ENCODE measurements at regions not wholly inside any gene's neighbourhood (a gene's known extent, or its start where the extent isn't known, plus 50 kb on each side); places are given as distances from the start of the nearest gene placed in this dataset.

DNA sequence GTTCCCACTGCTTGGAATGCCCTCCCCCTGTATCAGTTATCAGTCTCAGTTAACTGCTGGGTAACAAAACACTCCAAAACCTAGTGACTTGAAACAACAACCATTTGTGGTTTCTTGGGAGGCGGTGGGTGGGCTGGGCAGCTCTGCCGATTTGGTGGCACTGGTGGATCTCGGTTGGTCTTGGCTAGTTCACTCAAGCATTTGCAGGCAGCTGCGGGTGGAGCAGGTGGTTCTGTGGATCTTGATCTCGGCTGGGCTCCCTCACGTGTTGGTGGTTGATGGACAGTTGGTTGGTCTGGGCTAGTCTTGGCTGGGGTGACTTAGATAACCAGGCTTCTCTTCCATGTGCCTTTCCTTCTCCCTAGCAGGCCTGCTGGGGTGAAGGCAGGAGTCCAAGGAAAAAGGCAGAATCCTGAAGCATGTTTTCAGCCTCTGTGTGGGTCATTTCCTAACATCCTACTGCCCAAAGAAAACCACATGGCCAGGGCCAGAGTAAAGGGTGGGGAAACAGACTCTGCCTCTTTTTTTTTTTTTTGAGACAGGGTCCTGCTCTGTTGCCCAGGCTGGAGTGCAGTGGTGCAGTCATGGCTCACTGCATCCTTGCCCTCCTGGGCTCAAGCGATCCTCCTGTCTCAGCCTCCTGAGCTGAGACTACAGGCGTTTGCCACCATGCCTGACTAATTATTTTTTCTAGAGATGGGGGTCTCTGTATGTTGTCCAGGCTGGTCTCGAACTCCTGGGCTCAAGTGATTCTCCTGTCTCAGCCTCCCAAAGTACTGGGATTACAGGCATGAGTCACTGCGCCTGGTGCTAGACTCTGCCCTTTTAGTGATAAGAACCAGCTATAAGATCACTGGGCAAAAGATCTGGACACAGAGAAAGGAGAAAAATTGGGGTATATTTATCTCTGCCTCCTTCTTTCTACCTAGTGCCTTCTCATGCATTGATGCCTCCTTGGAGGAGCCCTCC lies 183.7 kb downstream of the RGS3 start:
- DNase-seq (ENCODE audit: low read depth, low spot score), result no peak

DNA sequence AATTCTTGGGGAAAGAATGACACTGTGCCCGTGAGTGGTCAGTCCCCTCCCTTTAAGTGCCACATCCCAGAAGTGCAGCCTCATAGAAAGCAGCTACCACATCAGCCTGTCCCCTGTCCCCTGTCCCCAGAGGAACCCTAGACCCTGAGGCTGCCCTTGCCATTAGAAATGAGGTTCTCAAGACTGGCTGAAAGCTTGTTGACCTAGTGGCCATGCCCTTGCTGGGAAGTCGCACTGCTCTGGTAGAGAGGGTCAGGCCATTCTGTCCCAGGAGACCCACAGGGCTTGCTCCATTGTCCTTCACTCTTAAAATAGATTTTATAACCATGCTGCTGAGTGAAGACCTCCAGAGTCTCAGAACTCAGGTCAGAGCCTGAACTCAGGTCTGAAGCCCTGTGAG lies 184.5 kb downstream of the RGS3 start:
- no peak for DNase-seq (ENCODE audit: low read depth, low spot score)

DNA sequence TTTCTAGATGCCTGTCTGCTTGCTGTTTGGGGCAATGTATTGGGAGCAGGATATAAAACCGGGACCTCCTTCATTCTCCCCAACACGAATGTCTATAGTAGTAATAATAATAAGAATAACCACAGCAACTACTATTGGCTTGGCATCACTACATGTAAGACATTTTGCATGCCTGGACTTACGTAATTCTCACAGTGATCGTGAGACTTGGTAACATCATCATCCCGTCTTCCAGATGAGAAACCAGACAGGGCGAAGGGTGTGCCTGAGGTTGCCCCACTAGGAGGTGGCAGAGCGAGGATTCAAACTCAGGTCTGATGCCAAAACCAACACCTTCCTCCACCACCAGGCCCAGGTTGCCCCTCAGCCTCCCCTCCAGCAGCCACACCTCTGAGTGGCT lies 185.1 kb downstream of the RGS3 start:
- DNase-seq (ENCODE audit: low read depth, low spot score), result no peak

DNA sequence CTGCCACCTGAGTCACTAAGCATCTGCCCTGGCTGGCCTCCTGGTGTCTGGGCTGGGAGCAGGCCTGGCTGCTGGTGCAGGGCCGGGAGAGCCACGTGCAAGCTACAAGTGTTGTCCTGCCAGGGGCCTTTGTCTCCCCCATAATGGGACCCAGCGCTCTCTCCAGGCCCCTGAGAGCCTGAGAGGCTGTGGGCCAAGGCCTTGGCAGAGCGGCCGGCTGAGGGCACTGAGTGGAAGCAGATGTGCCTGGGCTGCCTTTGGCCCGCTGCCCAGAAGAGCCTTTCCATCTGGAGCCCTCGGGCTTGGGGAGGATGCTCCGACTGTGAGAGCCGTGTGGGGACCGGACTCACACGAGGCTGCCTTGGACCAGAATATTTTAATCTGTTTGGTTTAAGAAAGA lies 185.5 kb downstream of the RGS3 start:
- no peak for DNase-seq (ENCODE audit: low read depth, low spot score)

DNA sequence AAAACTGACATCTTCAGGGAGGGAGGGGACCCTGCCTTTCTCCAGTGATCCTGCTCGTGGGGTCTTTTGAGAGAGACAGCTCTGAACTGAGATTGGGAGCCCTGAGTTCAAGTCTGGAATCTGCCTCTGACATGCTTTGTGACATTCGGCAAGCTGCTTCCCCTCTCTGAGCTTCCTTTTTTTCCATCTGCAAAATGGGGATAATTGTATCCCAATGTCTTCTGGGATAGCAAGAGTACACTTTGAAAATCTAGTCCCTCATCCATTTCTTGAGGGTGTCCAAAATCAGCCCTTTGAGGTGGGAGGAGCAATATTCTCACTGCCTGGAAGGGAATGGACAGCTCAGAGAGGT lies 186.3 kb downstream of the RGS3 start:
- no peak for DNase-seq (ENCODE audit: low read depth, low spot score)

DNA sequence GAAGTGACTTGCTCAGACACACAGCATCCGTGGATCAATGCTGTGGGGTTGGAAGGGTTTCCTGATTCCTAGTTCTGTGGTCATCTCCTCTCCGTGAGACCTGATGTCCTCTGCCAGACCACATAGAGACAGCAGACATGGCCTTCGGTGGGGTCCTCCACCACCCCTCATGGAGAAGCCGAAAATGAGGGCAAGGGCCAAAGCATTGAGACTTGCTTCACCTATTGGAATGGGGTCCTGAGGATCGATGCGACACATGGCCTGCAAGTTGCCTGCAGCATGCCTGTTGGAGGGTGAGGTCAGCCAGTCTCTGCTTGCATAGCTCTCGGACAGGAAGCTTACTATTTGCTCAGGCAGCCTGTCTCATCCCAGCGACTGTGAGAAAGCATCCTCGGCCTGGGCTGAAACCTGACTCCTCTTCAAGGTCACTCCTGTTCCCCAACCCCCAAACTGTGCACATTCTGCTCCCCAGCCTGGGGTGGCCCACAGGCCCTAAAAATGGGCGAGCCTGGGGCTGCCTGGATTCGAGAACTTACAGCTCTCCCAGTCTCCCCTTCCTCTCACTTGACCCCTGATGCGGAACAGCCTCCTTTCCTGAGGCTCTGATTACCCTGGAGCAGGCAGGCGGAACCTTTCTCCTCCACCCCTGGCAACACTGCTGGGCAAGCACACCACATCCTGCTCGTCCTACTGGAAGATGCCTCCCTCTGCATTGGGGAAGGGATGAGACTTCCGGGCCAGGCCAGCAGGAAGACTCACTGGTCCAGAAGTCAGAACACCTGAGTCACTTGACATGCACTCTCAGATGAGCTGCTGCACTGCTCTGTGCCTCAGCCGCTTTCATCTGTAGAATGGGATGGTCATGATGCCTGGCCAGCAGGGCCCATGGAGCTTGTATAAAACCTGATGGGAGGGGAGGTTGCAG lies 186.9 kb downstream of the RGS3 start:
- no peak for DNase-seq (ENCODE audit: low read depth, low spot score)

DNA sequence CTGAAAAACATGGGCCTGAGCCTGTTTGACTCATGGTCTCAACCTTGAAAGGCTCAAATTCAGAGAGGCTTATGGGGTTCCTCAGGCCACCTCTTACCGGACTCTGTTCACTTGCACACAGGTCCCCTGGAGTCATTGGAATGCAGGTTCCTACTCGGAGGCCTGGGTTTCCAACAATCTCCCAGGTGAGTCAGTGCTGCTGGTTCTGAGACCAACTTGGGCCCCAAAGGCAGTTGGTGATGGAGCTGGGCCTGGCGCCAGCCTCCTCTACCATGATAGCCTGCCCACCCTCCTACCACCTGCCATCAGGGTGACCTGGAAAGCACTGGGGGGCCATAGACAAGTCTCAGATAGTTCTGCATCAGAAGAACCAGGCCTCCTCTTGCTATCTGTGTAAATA lies 188.4 kb downstream of the RGS3 start:
- no peak for DNase-seq (ENCODE audit: low read depth, low spot score)

DNA sequence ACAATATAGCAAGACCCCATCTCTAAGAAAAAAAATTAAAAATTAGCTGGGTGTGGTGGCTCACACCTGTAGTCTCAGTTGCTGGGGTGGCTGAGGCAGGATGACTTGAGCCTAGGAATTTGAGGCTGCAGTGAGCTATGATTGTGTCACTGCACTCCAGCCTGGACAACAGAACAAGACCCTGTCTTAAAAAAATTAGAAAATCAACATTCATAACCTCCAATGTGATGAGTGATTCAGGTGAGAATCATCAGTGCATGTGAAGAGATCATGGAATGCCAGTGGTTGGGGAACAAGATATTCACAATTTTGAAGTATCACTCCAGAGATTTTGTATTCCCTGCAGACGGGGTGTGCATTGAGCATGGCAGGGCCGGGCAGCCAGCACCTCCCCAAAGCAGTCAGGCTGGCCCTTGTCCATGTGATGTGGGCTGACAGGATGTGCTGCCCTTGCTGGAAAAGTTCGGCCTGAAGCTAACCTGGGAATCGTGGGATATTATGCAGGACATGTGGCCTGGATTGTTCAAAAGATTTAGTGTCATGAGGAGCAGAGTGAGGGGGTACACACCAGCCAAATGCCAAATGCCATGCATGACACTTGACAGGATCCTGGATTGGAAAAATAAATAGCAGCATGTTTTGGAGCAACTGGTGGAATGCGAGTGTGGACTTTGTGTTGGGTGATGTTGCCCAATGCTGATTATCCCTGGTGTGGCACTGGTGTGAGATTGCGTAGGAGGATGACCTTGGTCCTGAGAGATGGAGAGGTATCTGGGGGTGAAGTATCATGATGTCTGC lies 189.0 kb downstream of the RGS3 start:
- no peak for DNase-seq (ENCODE audit: low read depth, low spot score)

DNA sequence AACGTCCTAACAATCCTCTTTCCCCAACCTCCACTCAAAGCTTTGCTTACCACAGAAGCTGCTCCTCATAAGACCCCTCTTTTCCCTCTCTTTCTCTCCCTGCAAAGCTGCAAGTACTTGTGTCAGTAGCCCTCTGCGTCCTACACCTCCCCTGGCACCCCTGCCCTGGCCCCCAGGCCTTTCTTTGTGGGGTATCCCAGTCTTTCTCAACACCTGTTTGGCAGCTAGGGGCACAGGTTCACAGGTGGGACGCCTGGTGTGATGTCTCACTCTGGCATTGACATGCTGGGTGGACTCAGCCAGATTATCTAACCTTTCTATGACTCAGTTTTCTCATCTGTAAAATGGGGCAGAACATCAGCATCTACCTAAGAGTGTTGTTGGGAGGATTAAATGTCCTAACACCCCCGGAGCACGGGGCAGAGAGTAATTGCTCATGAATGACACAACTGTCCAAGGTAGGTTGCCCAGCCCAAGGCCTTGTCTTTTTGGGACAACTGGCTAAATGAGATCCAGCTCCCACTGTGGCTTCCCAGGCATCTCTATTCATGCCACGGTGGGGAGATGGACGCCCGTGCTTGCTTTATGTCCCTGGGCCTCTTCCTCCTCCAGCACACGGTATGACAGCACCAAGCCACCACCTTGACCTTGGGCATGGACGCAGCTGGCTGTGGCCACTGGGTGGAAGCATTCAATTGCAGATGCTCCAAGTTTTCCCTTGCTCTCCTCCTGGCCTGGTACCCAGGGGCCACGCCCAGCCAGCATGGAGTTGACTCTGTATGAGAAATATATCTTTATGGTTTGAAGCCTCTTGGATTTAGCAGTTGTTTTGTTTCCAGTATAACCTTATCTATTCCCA lies 190.4 kb downstream of the RGS3 start:
- no peak for DNase-seq (ENCODE audit: low read depth, low spot score)

GRCh38 chr9:113654605-113655428 lies 191.3 kb downstream of the RGS3 start:
- DNase-seq (ENCODE audit: low read depth, low spot score), result no peak

- no peak for DNase-seq (ENCODE audit: low read depth, low spot score)
Observed at GRCh38 chr9:113656771-113657670, 193.5 kb downstream of the RGS3 start.

GRCh38 chr9:113657765-113658544 lies 194.4 kb downstream of the RGS3 start:
- DNase-seq (ENCODE audit: low read depth, low spot score), result peak; percentile 48

DNA sequence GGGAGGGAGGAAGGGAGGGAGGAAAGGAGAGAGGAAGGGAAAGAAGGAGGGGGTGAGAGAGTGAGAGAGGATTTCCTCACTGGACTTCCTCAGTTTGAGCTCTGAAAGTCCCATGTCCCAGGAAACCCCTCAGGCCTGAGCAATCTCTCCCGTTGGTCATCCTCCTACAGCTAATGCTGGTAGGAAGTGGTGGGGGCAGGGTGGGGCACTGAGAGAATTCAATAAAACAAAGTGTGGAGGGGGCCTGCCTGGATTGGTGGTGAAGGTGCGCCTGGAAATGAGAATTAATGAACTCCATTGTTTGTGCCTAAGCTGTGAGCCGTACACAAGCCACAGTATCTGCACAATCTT lies 195.0 kb downstream of the RGS3 start:
- no peak for DNase-seq (ENCODE audit: low read depth, low spot score)

DNA sequence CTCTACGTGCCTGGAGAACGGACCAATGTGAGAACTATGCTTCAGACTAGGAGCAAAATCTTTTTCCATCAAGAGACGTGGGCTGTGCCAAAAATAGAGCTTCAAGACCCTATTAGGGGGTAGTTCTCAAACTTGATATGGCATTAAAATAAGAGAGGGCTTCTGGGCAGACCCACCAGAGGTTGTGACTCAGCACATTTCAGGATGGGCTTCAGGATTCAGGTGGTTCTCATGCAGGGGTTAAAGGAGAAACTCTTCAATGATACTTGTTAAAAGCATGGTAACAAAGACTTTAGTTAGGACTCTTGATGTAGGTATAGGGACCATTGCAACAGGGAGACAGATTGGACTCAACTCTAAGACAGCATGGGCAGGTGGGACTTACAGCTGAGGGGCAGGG lies 195.5 kb downstream of the RGS3 start:
- no peak for DNase-seq (ENCODE audit: low read depth, low spot score)

DNA sequence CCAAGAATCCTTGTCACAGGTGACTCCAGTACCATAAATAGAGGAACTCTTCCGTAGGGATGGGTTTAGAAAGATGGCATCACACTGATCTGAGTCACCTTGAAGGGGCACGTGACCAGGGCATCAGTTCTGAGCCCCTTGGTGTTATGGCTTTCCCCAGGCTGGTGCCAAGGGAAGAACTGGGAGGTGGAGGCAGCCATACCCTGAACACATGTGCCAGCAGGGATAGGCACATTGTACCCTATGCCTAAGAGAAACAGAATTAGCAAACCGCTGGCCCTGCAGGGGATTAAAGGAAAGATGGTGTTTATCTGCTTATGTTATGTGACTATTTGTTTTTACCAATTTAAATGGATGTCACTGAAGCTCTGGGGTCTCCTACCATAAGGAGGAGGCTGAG lies 196.2 kb downstream of the RGS3 start:
- DNase-seq (ENCODE audit: low read depth, low spot score), result no peak

- DNase-seq (ENCODE audit: low read depth, low spot score), result no peak
Observed at GRCh38 chr9:113660196-113660595, 196.7 kb downstream of the RGS3 start.

DNA sequence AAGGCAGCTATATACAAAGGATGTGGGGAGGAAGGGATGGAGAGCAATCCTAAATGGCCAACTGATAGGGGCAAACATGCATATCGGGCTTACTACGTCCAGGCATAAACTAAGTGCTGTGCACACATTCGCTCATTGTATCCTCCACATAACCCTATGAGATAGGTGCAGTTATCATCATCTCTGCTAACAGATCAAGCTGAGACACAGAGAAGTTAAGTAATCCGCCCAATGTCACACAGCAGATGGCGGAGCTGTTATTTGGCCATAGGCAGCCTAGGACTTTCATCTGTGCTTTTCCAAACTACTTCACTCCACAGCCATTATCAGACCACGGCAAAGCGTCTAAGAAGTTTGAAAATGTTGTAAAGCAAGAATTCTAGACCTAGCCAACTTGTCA lies 197.5 kb downstream of the RGS3 start:
- no peak for DNase-seq (ENCODE audit: low read depth, low spot score)

- no peak for DNase-seq (ENCODE audit: low read depth, low spot score)
Observed at GRCh38 chr9:113664181-113664875, 200.8 kb downstream of the RGS3 start.

All from iPS DF 19.7 (cell line).